Natural killer cell (primary cell): ENCODE measurements at regions not wholly inside any gene's neighbourhood (a gene's known extent, or its start where the extent isn't known, plus 50 kb on each side); places are given as distances from the start of the nearest gene placed in this dataset.
"Not testable (repeated sequence)": the region's sequence is repeated elsewhere in the genome, so short reads cannot be mapped to it uniquely, and the experiment has no call there.

Experiments
- ATAC-seq, 3 donors: fragments of 150-1000 bp in 2 of 3; fragments of 200-7000 bp in 1 of 3; cut with Tn5 transposase; 1 replicate in 1 of 3; 2 replicates in 2 of 3; pipeline ENCODE4 v1.10.0; 2021; ENCODE audit warnings: mild to moderate bottlenecking in 2 of 3, moderate library complexity in 2 of 3
- DNase-seq, 2 donors: peaks; one replicate each; pipeline versions ENCODE4 v3.0.0 to v3.0.0-alpha.2; 2013 to 2021; ENCODE audit warnings: mixed read lengths in 1 of 2
- H3K27ac ChIP-seq: one replicate; pipeline ENCODE4 v1.5.1; 2013; ENCODE audit warnings: mild to moderate bottlenecking, low read length
- H3K27me3 ChIP-seq: one replicate; pipeline ENCODE4 v1.6.1; 2013; ENCODE audit warnings: low read length; ENCODE audit not compliant: control insufficient read depth, insufficient read depth
- H3K36me3 ChIP-seq: one replicate; pipeline ENCODE4 v1.6.1; 2013; ENCODE audit warnings: low read length; ENCODE audit not compliant: control insufficient read depth, insufficient read depth
- H3K4me1 ChIP-seq: one replicate; pipeline ENCODE4 v1.6.1; 2013; ENCODE audit warnings: low read length; ENCODE audit not compliant: control insufficient read depth, insufficient read depth
- H3K4me3 ChIP-seq: one replicate; pipeline ENCODE4 v1.5.1; 2013; ENCODE audit warnings: low read length
- H3K9me3 ChIP-seq: one replicate; pipeline ENCODE4 v1.6.1; 2013; ENCODE audit warnings: low read length; ENCODE audit not compliant: control insufficient read depth, insufficient read depth
- H3K27ac Mint-ChIP-seq, 2 donors: one replicate each; pipeline ENCODE4 v1.8.0; 2022; ENCODE audit warnings: mild to moderate bottlenecking in 2 of 2, mixed read lengths in 2 of 2, moderate library complexity in 1 of 2
- H3K27me3 Mint-ChIP-seq, 2 donors: one replicate each; pipeline ENCODE4 v1.8.0; 2022; ENCODE audit warnings: low read depth in 2 of 2, mixed read lengths in 2 of 2
- H3K36me3 Mint-ChIP-seq: one replicate; pipeline ENCODE4 v1.8.0; 2022; ENCODE audit warnings: mixed read lengths
- H3K4me1 Mint-ChIP-seq, 2 donors: one replicate each; pipeline ENCODE4 v1.8.0; 2022; ENCODE audit warnings: mixed read lengths in 2 of 2
- H3K4me3 Mint-ChIP-seq: one replicate; pipeline ENCODE4 v1.8.0; 2022; ENCODE audit warnings: mild to moderate bottlenecking, moderate library complexity, mixed read lengths
- H3K9me3 Mint-ChIP-seq, 2 donors: one replicate each; pipeline ENCODE4 v1.8.0; 2022; ENCODE audit warnings: mixed read lengths in 2 of 2
- WGBS: methylation state at CpG from one replicate; pipeline ENCODE4 v1.1.7; 2013; ENCODE audit warnings: missing lambda C conversion rate; ENCODE audit not compliant: insufficient coverage; 5-methylcytosine and 5-hydroxymethylcytosine counted together
- intact Hi-C: fragments of 100-400 bp; cut with micrococcal nuclease; formaldehyde crosslinking; loops from one replicate; pipeline ENCODE4 v1.14.2; 2022
- TF ChIP-seq, protein P1 (sequence below): fragments of 200-600 bp; IDR thresholded peaks from one replicate; pipeline ENCODE4 v1.8.0; 2022; ENCODE audit warnings: antibody characterized with exemption

DNA sequence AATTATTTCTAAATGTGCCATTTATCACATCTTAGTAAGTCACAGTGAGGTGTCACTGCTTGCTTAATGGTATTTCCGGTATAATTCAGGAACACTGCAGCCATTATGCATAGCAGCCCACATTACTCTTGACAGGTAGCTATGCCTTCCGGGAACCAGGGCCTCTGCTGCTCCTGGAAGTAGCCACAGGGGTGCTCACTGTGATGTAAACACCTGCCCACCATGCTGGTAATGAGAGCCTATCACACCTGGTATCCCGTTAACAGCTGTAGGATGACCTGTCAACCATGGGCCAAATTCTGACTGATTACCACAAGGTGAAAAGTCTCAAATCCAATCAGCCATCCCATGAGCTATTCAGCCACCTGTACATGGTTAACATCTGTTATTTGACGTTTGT lies 647.0 kb upstream of the NXPH2 start:
- Histone ChIP-seq H3K36me3 (no peaks in the 10 kb centered on the region), H3K4me1 (no peaks in the 10 kb centered on the region), H3K4me3 (no peak overlapping the region), H3K27ac (no peak overlapping the region), H3K27me3 (no peaks in the 10 kb centered on the region), H3K9me3 (peaks cover 3% of the 10 kb centered on the region)
- no peaks in the 10 kb centered on the region for H3K36me3 Mint-ChIP-seq
- no peak overlapping the region for H3K4me3 Mint-ChIP-seq
- intact Hi-C loops = no loop called here
- no peak overlapping the region for H3K27ac Mint-ChIP-seq
- WGBS = 86% methylated on average over 3 of the region's 4 CpGs
- DNase-seq (no peak), ATAC-seq (no peak)
- no peaks in the 10 kb centered on the region for H3K27me3 Mint-ChIP-seq
- H3K9me3 Mint-ChIP-seq = peaks cover 10 to 13% of the 10 kb centered on the region in 2 donors
- H3K4me1 Mint-ChIP-seq = no peaks in the 10 kb centered on the region
- TF ChIP-seq, protein P1, sequence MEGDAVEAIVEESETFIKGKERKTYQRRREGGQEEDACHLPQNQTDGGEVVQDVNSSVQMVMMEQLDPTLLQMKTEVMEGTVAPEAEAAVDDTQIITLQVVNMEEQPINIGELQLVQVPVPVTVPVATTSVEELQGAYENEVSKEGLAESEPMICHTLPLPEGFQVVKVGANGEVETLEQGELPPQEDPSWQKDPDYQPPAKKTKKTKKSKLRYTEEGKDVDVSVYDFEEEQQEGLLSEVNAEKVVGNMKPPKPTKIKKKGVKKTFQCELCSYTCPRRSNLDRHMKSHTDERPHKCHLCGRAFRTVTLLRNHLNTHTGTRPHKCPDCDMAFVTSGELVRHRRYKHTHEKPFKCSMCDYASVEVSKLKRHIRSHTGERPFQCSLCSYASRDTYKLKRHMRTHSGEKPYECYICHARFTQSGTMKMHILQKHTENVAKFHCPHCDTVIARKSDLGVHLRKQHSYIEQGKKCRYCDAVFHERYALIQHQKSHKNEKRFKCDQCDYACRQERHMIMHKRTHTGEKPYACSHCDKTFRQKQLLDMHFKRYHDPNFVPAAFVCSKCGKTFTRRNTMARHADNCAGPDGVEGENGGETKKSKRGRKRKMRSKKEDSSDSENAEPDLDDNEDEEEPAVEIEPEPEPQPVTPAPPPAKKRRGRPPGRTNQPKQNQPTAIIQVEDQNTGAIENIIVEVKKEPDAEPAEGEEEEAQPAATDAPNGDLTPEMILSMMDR = no peak

DNA sequence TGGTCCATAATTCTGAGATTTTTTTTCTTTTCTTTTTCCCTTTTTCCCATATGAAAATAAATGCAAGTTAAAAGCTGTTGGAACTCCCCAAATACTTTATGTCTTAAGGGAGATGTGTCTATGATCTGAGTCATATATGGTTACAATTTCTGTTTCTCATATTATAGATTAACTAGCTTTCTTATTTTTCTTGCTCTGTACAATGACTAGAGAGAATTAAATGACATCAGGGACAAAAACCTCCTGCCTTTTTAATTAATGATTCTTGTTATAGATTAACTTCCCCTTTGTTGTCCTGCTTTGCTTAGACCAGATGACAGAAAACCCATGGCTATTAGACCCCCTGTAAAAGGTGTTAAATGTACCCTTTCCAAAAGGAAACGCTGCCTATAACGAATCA lies 643.9 kb upstream of the NXPH2 start:
- no peak overlapping the region for H3K4me3 Mint-ChIP-seq
- H3K27ac Mint-ChIP-seq = no peak overlapping the region
- intact Hi-C loops = no loop called here
- Histone ChIP-seq H3K4me3 (no peak overlapping the region), H3K4me1 (no peaks in the 10 kb centered on the region), H3K9me3 (peaks cover 3% of the 10 kb centered on the region), H3K27me3 (no peaks in the 10 kb centered on the region), H3K36me3 (no peaks in the 10 kb centered on the region), H3K27ac (no peak overlapping the region)
- no peak for ATAC-seq
- peaks cover 20 to 23% of the 10 kb centered on the region in 2 donors for H3K9me3 Mint-ChIP-seq
- H3K27me3 Mint-ChIP-seq = no peaks in the 10 kb centered on the region
- no peaks in the 10 kb centered on the region for H3K4me1 Mint-ChIP-seq
- TF ChIP-seq, protein P1 = no peak
- DNase-seq = no peak
- H3K36me3 Mint-ChIP-seq = no peaks in the 10 kb centered on the region
- WGBS = 77% methylated on average over 2 of the region's 2 CpGs

DNA sequence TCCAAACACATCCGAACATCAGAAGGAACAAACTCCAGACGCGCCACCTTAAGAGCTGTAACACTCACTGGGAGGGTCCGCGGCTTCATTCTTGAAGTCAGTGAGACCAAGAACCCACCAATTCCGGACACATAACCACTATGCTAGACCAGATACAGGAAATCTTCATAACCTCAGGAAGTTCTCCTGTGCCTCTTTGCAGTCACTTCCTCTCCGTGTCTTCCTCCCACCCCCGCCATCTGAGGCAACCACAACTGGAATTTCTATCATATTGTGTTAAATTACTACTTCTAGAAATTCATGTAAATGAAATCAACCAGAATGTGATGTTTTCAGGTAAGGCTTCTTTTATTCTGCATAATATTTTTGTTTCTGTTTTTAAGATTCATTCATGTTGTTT lies 631.0 kb upstream of the NXPH2 start:
- Histone ChIP-seq H3K4me1 (no peaks in the 10 kb centered on the region), H3K27ac (no peak overlapping the region), H3K9me3 (peaks cover 16% of the 10 kb centered on the region), H3K36me3 (no peaks in the 10 kb centered on the region), H3K4me3 (no peak overlapping the region), H3K27me3 (no peaks in the 10 kb centered on the region)
- Mint-ChIP-seq H3K27ac (no peak overlapping the region), H3K4me1 (no peaks in the 10 kb centered on the region), H3K4me3 (no peak overlapping the region), H3K27me3 (no peaks in the 10 kb centered on the region), H3K9me3 (peaks cover 10 to 12% of the 10 kb centered on the region in 2 donors), H3K36me3 (peaks cover 8% of the 10 kb centered on the region)
- DNase-seq = no peak
- no peak for ATAC-seq
- intact Hi-C loops = no loop called here
- TF ChIP-seq, protein P1 = no peak
- 45% methylated on average over 6 of the region's 8 CpGs for WGBS

DNA sequence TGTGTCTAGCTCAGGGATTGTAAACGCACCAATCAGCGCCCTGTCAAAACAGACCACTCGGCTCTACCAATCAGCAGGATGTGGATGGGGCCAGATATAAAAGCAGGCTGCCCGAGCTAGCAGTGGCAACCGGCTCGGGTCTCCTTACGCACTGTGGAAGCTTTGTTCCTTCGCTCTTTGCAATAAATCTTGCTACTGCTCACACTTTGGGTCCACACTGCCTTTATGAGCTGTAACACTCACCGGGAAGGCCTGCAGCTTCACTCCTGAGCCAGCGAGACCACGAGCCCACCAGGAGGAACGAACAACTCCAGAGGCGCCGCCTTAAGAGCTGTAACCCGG lies 630.6 kb upstream of the NXPH2 start:
- not testable (repeated sequence) for H3K36me3 ChIP-seq
- 56% methylated on average over 15 of the region's 15 CpGs for WGBS

DNA sequence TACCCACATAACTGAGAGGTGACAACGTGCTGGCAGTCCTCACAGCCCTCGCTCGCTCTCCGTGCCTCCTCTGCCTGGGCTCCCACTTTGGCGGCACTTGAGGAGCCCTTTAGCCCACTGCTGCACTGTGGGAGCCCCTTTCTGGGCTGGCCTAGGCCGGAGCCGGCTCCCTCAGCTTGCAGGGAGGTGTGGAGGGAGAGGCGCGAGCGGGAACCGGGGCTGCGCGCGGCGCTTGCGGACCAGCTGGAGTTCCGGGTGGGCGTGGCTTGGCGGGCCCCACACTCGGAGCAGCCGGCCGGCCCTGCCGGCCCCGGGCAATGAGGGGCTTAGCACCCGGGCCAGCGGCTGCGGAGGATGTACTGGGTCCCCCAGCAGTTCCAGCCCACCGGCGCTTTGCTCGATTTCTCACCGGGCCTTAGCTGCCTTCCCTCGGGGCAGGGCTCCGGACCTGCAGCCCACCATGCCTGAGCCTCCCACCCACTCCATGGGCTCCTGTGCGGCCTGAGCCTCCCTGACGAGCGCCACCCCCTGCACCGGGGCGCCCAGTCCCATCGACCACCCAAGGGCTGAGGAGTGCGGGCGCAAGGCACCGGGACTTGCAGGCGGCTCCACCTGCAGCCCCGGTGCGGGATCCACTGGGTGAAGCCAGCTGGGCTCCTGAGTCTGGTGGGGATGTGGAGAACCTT lies 630.1 kb upstream of the NXPH2 start:
- ATAC-seq, H3K4me3 ChIP-seq, H3K27ac Mint-ChIP-seq, H3K4me1 ChIP-seq, H3K27ac ChIP-seq, H3K4me1 Mint-ChIP-seq, DNase-seq, H3K36me3 ChIP-seq, H3K27me3 Mint-ChIP-seq, H3K27me3 ChIP-seq, H3K4me3 Mint-ChIP-seq, H3K36me3 Mint-ChIP-seq, intact Hi-C loops: not testable (repeated sequence)
- peaks cover 10 to 15% of the 10 kb centered on the region in 2 donors for H3K9me3 Mint-ChIP-seq
- H3K9me3 ChIP-seq = peaks cover 16% of the 10 kb centered on the region
- 94% methylated on average over 45 of the region's 45 CpGs for WGBS

More for the DNA sequence above, 630.6 kb upstream of the NXPH2 start:
- H3K27me3 Mint-ChIP-seq, H3K4me1 Mint-ChIP-seq, H3K27me3 ChIP-seq, H3K27ac Mint-ChIP-seq, intact Hi-C loops, H3K4me1 ChIP-seq, ATAC-seq, H3K4me3 ChIP-seq, H3K36me3 Mint-ChIP-seq, H3K4me3 Mint-ChIP-seq, DNase-seq, H3K27ac ChIP-seq: not testable (repeated sequence)
- peaks cover 10 to 14% of the 10 kb centered on the region in 2 donors for H3K9me3 Mint-ChIP-seq
- H3K9me3 ChIP-seq = peaks cover 16% of the 10 kb centered on the region
